ENCODE measurements at regions not wholly inside any gene's neighbourhood (a gene's known extent, or its start where the extent isn't known, plus 50 kb on each side); places are given as distances from the start of the nearest gene placed in this dataset.
"Not testable (repeated sequence)": the region's sequence is repeated elsewhere in the genome, so short reads cannot be mapped to it uniquely, and the experiment has no call there.

- H3K56ac ChIP-seq (ENCODE audit: extremely low read depth, insufficient read depth, low read length); H2AK9ac ChIP-seq (replicated peaks; ENCODE audit: low read depth, low read length, poor library complexity); H4K8ac ChIP-seq (ENCODE audit: low read depth in 2 of 2, low read length in 2 of 2); DNase-seq; H4K5ac ChIP-seq (ENCODE audit: low read depth, low read length); H4K91ac ChIP-seq (ENCODE audit: insufficient read depth, low read depth, low read length); H3K9me3 ChIP-seq (ENCODE audit: control insufficient read depth, insufficient read depth, low read length); ATAC-seq (ENCODE audit: low read depth); dilution Hi-C loops (cut with HindIII; ENCODE audit: low sequenced_read_pairs, unreplicated experiment); H2AK5ac ChIP-seq (ENCODE audit: low read depth, low read length); H3K9ac ChIP-seq (ENCODE audit: low read depth, low read length); H3K18ac ChIP-seq (ENCODE audit: low read depth, low read length); H2BK120ac ChIP-seq (ENCODE audit: low read depth, low read length); H2AFZ ChIP-seq (replicated peaks; ENCODE audit: low read length, poor library complexity); H3K27ac ChIP-seq (ENCODE audit: insufficient read depth, low read length); POLR2A ChIA-PET (ENCODE audit: unreplicated experiment); H4K20me1 ChIP-seq (ENCODE audit: insufficient read depth, low read length); H3K79me1 ChIP-seq (ENCODE audit: low read depth in 1 of 2, low read length in 2 of 2); H3K9me1 ChIP-seq (ENCODE audit: insufficient read depth, low read length); H2BK5ac ChIP-seq (ENCODE audit: low read depth, low read length, poor library complexity, severe bottlenecking); CTCF ChIA-PET; H3K27me3 ChIP-seq (ENCODE audit: control insufficient read depth, insufficient read depth, low read length); BruUV-seq (replicated peaks); H3K4ac ChIP-seq (ENCODE audit: low read depth, low read length); H3K14ac ChIP-seq (replicated peaks; ENCODE audit: low read depth, low read length); H2BK15ac ChIP-seq (ENCODE audit: low read depth, low read length); H2BK20ac ChIP-seq (ENCODE audit: low read depth, low read length); in situ Hi-C loops (cut with MboI; ENCODE audit: low sequenced_read_pairs); H3K4me1 ChIP-seq (ENCODE audit: control insufficient read depth, insufficient read depth, low read length); H3K4me3 ChIP-seq (ENCODE audit: insufficient read depth, low read depth, low read length); intact Hi-C loops (cut with micrococcal nuclease); H3K4me2 ChIP-seq (ENCODE audit: low read depth, low read length); H3K36me3 ChIP-seq (ENCODE audit: control insufficient read depth, insufficient read depth, low read length); H3K23ac ChIP-seq (ENCODE audit: low read depth, low read length): not testable (repeated sequence)
- WGBS, 2 experiments (ENCODE audit: extremely low coverage in 2 of 2, insufficient read length in 1 of 2), result 98% methylated on average over 11 of the region's 20 CpGs; no CpG with 5 or more reads in 1 of the 2 experiments
These were observed 335.6 kb downstream of the ADGRL2 start for GRCh38 chr1:82136351-82136750.
